ENCODE measurements at regions not wholly inside any gene's neighbourhood (a gene's known extent, or its start where the extent isn't known, plus 50 kb on each side); places are given as distances from the start of the nearest gene placed in this dataset.

DNA sequence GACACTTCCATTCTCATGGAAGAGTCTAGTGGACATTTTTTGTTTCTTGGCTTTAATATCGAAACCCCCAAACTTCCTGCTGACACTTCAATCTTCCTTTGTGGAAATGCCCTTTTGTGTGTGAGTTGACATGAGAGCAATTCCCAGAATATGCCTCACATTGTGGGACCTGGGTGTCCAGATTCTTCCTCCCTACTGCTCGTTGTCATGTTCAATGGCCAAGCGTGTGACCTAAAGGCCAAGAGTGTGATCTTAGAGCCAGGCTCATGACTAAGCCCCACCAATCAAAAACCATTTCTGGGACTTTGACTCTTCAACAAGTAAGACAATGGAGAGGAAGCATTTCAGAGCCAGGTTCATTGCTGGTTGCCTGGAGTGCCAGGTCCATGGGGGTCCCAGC, 52.5 kb upstream of the BMPER start:
- WGBS = 86% methylated on average over 3 of the region's 3 CpGs
- H3K27me3 ChIP-seq = no peaks in the 10 kb centered on the region

DNA sequence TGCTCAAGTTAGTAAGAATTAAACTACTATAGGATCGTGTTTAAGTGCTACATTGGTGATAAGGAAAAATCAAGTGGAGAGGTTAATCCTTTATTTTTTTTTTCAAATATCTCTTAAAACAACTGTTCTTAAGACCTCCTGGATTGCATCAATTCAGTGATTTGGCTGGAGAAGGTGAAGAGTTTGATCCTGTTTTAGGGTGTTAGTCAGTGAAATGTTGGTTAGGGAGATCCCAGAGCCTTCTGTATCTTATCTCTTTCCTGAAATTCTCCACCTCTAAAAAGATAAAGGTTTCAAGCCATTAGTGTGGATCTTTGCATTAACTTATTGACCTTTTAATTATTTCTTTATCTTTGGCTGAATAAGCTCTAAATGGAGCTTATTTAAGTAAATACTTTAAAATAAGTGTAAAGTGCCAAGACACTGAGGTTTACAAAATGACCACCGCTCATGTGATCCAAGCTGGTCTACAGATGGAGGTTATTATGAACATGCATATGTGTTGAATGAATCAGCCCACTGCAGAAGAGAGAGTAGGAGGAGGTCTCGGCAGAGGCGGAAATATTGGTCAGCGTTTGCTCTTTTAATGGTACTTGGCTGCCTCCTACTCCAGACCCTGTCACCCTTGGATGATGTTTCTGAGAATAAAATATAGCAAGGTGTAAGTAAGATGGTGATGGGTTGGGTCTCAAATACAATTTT, 51.8 kb upstream of the BMPER start:
- Histone ChIP-seq H3K27ac (no peak overlapping the region), H3K36me3 (no peaks in the 10 kb centered on the region), H3K4me1 (no peaks in the 10 kb centered on the region), H3K27me3 (no peaks in the 10 kb centered on the region), H3K9me3 (no peaks in the 10 kb centered on the region), H3K4me3 (no peak overlapping the region)
- TF ChIP-seq POLR2AphosphoS5 (IDR thresholded peaks at IDR 0.05) (no peak), POLR2A (IDR thresholded peaks at IDR 0.05) (no peak), EP300 (IDR thresholded peaks at IDR 0.05) (no peak)
- TF ChIP-seq, protein P1, sequence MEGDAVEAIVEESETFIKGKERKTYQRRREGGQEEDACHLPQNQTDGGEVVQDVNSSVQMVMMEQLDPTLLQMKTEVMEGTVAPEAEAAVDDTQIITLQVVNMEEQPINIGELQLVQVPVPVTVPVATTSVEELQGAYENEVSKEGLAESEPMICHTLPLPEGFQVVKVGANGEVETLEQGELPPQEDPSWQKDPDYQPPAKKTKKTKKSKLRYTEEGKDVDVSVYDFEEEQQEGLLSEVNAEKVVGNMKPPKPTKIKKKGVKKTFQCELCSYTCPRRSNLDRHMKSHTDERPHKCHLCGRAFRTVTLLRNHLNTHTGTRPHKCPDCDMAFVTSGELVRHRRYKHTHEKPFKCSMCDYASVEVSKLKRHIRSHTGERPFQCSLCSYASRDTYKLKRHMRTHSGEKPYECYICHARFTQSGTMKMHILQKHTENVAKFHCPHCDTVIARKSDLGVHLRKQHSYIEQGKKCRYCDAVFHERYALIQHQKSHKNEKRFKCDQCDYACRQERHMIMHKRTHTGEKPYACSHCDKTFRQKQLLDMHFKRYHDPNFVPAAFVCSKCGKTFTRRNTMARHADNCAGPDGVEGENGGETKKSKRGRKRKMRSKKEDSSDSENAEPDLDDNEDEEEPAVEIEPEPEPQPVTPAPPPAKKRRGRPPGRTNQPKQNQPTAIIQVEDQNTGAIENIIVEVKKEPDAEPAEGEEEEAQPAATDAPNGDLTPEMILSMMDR (IDR thresholded peaks at IDR 0.05) = no peak
- no peak for DNase-seq (ENCODE audit: low spot score in 2 of 2)
- 78% methylated on average over 5 of the region's 5 CpGs for WGBS

More for the DNA sequence above, 52.5 kb upstream of the BMPER start:
- TF ChIP-seq, protein P1 (IDR thresholded peaks at IDR 0.05) = no peak
- no peak for TF ChIP-seq POLR2AphosphoS5 (IDR thresholded peaks at IDR 0.05)
- TF ChIP-seq EP300 (IDR thresholded peaks at IDR 0.05) = no peak
- no peak for TF ChIP-seq POLR2A (IDR thresholded peaks at IDR 0.05)
- no peak for DNase-seq (ENCODE audit: low spot score in 2 of 2)
- no peak overlapping the region for H3K4me3 ChIP-seq
- H3K36me3 ChIP-seq = no peaks in the 10 kb centered on the region
- H3K4me1 ChIP-seq = no peaks in the 10 kb centered on the region
- no peak overlapping the region for H3K27ac ChIP-seq
- H3K9me3 ChIP-seq = no peaks in the 10 kb centered on the region

DNA sequence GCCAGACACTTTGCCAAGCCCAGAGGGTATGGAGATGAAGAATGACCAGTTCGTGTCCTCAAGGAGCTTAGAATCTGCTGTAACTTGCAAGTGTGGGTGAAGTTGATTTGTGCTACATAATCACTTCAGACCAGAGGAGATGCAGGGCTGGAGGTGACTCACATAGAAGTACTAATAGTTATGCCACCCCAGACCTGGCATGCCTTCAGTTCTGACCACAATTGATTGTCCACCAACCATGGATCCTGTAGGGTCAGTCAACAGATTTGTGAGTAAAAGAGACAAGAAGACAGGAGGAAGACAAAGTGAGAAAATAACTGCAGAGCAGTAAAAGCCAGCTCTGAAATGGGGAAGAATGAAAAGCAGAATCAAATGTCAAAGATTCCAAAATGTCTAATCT, 51.2 kb upstream of the BMPER start:
- Histone ChIP-seq H3K9me3 (no peaks in the 10 kb centered on the region), H3K36me3 (no peaks in the 10 kb centered on the region), H3K4me3 (no peak overlapping the region), H3K27ac (no peak overlapping the region), H3K27me3 (no peaks in the 10 kb centered on the region), H3K4me1 (no peaks in the 10 kb centered on the region)
- TF ChIP-seq POLR2AphosphoS5 (IDR thresholded peaks at IDR 0.05) (no peak), EP300 (IDR thresholded peaks at IDR 0.05) (no peak), POLR2A (IDR thresholded peaks at IDR 0.05) (no peak)
- TF ChIP-seq, protein P1 (IDR thresholded peaks at IDR 0.05) = no peak
- WGBS = 71% methylated on average over 1 of the region's 1 CpG
- no peak for DNase-seq (ENCODE audit: low spot score in 2 of 2)

DNA sequence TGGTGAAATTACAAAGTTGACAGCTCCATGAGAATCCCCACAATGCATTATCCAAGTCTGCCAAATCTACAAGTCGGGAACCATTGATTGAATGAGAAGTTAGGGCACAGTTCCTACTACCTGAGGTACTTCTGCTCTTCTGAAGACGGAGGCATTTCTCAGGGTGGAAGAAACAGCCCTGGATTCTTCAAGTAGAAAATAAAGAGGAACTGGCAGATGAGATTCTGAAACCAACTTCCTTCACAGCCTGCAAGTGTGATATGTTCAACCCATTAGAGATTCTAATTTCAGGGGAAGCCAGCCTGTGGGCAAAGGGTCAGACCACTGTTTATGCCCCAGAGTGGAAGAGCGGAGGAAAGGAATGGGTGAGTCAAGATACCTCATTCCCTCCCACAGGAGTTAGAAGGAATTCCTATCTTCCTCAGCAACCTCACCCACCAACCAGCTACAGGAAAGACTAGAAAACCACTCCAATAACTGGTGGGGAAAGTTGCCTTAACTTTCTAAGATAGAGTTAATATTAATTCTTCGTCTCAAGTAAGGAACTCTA, 50.5 kb upstream of the BMPER start:
- Histone ChIP-seq H3K36me3 (no peaks in the 10 kb centered on the region), H3K9me3 (no peaks in the 10 kb centered on the region), H3K27me3 (no peaks in the 10 kb centered on the region), H3K4me1 (no peaks in the 10 kb centered on the region), H3K27ac (no peak overlapping the region), H3K4me3 (no peak overlapping the region)
- no peak for DNase-seq (ENCODE audit: low spot score in 2 of 2)
- 83% methylated on average over 4 of the region's 4 CpGs for WGBS
- TF ChIP-seq POLR2AphosphoS5 (IDR thresholded peaks at IDR 0.05) (no peak), POLR2A (IDR thresholded peaks at IDR 0.05) (no peak), EP300 (IDR thresholded peaks at IDR 0.05) (no peak)
- TF ChIP-seq, protein P1 (IDR thresholded peaks at IDR 0.05) = no peak

Data from suprapubic skin (tissue), 4 donors.